Lower leg skin (tissue), 3 donors: ENCODE measurements at regions not wholly inside any gene's neighbourhood (a gene's known extent, or its start where the extent isn't known, plus 50 kb on each side); places are given as distances from the start of the nearest gene placed in this dataset.

ENCODE experiments used
- CTCF ChIP-seq, 3 donors: fragments of 450-650 bp; IDR thresholded peaks; one replicate each; pipeline ENCODE4 v1.5.1; 2016; ENCODE audit warnings: antibody characterized with exemption in 3 of 3, mild to moderate bottlenecking in 3 of 3, moderate library complexity in 2 of 3
- POLR2A ChIP-seq, 2 donors: fragments of 450-650 bp; IDR thresholded peaks; one replicate each; pipeline ENCODE4 v1.6.1; 2016 to 2017; ENCODE audit warnings: antibody characterized with exemption in 2 of 2, mild to moderate bottlenecking in 1 of 2, moderate library complexity in 1 of 2

GRCh38 chr12:68405343-68405781, 73.2 kb upstream of the MDM1 start:
- no peak for TF ChIP-seq POLR2A (IDR thresholded peaks at IDR 0.05)
- no peak for TF ChIP-seq CTCF (IDR thresholded peaks at IDR 0.05)
